ENCODE measurements at regions not wholly inside any gene's neighbourhood (a gene's known extent, or its start where the extent isn't known, plus 50 kb on each side); places are given as distances from the start of the nearest gene placed in this dataset.
"Not testable (repeated sequence)": the region's sequence is repeated elsewhere in the genome, so short reads cannot be mapped to it uniquely, and the experiment has no call there.

DNA sequence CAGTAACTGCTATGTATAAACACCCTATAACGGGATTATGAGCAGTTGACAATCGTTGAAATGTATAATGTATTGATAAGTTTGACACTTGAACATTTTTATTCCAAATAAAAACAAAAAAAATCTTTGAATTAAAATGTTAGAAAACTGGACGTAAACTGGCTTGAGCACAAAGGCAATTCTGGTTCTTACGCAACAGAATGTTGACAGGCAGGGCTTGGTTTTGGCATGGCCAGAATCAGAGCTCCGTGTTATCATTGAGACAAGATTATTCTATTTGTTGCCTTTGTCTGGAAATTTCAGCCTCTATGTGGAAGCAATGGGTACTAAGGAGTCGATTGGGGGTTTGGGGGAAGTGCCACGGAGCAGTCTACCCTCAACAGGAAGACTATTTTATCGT is 1028.6 kb upstream of the ZEB2 start:
- H3K27ac ChIP-seq (ENCODE audit: low read depth, low read length): no peak overlapping the region
- 82 to 86% (median 86%) methylated on average over 8 of the region's 8 CpGs for WGBS, 3 donors

DNA sequence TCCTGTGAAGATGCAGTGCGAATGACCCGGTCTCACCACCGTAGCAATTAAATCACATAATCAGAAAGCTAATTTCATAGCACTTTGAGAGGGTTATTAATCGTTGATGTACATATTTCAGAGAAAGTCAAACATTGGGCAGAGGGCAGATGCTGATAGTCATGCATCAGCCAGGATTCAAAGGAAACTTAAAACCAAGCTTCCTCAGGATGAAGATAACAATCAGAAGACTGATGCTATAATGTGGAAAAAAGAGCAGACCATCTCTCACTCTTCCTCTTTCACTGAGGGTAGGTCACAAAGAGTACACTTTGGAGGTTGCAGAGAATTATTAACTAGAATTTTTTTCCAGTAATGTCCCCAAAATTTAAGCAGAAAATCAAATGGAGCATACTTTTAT is 1027.7 kb upstream of the ZEB2 start:
- no peak overlapping the region for H3K27ac ChIP-seq (ENCODE audit: low read depth, low read length)
- 19 to 55% (median 42%) methylated on average over 4 of the region's 4 CpGs for WGBS, 3 donors

DNA sequence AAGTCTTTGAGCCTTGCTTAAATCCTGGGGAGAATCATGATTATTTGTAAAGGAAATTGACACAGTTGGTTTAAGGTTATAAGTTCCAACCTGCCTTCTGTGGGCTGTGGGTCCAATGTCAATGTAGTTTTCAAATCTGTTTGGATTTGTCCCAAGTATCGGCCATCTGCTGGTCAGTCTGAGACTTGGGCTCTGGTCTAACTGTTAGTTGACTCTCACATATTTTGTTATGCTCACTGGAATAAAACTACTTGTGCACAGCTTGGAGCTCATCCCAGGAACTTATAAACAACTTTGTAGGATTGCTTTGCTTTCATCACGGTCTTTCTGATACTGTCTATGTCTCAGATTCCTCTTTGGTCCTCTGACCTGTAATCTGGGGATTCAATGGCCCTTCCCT is 1026.2 kb upstream of the ZEB2 start:
- WGBS, 3 donors: 62 to 84% (median 69%) methylated on average over 2 of the region's 2 CpGs
- H3K27ac ChIP-seq (ENCODE audit: low read depth, low read length): no peak overlapping the region

DNA sequence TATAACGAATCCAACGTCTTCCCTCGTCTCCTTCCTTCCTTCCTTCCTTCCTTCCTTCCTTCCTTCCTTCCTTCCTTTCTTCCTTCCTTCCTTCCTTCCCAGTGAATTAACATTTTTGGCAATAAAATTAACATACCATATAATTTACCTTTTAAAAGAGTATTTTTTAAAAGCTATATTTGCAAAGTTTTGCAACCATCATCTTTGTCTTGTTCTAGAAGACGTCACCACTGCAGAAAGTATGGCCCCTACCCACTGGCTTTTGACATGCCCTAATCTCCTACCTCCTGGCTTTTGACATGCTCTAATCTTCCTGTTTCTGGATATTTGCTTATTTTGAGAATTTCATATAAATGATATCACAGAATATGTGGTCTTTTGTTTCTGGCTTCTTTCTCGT is 1023.9 kb upstream of the ZEB2 start:
- WGBS, 3 donors: 68 to 77% (median 74%) methylated on average over 5 of the region's 5 CpGs
- H3K27ac ChIP-seq (ENCODE audit: low read depth, low read length): no peak overlapping the region

DNA sequence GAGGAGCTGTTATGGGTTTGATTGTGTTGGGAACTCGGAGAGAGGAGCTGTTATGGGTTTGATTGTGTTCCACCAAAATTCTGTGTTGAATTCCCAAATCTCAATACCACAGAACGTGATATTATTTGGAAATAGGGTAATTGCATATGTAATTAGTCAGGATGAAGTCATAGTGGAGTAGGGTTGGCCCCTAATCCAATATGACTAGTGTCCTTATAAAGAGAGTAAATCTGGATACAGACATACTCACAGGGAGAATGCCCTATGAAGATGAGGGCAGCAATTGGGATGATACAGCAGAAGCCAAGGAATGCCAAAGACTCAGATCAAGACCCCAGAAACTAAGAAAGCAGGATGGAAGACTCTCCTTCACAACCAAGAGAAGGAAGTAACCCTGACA is 1023.2 kb upstream of the ZEB2 start:
- H3K27ac ChIP-seq (ENCODE audit: low read depth, low read length): no peak overlapping the region
- 80 to 86% (median 84%) methylated on average over 2 of the region's 2 CpGs for WGBS, 3 donors

DNA sequence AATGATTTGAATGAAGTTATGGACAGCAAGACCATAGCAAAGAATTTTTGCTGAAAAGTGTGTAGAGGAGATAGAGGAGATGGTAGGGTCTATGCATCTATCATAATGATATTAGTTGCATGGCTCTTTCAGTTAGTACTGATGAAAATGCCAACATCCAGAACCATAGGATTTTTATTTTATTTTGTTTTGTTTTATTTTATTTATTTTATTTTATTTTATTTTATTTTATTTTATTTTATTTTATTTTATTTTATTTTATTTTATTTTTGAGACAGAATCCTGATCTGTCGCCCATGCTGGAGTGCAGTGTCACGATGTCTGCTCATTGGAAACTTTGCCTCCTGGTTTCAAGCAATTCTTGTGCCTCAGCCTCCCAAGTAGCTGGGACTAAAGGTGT is 1021.1 kb upstream of the ZEB2 start:
- no peak overlapping the region for H3K27ac ChIP-seq (ENCODE audit: low read depth, low read length)
- 90 to 100% (median 100%) methylated on average over 2 of the region's 2 CpGs for WGBS, 3 donors

DNA sequence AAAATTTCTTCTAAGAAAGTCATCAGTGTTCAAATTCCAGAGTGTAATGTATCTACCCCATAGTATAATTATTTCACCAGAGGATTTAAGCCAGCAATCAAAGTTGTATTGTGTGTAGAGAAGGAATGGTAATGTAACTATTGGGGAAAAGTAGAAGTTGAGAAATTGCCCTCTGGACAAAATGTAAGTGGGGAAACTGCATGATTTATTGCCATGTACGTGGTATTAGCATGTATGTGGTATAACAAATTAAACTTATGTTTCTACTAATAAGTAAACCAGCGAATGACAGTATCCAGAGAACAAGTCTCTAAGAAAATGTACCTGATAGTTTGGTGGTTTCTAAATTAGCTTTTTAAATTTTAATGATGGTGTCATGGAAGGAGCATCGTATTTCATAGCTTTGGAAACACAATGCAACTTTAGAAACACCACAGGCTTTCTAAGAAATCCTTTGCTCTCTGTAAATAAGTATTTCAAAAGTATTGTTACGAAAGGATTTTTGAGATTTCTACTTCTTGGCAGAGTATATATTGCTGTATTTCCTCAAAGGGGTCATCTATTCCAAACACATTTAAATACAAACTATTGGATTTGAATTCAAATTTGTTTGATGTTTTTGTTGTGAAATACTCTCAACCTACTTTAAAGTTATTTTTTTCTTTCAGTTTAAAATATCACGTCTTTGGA is 1018.9 kb upstream of the ZEB2 start:
- 68 to 81% (median 68%) methylated on average over 5 of the region's 5 CpGs for WGBS, 3 donors
- no peak overlapping the region for H3K27ac ChIP-seq (ENCODE audit: low read depth, low read length)

DNA sequence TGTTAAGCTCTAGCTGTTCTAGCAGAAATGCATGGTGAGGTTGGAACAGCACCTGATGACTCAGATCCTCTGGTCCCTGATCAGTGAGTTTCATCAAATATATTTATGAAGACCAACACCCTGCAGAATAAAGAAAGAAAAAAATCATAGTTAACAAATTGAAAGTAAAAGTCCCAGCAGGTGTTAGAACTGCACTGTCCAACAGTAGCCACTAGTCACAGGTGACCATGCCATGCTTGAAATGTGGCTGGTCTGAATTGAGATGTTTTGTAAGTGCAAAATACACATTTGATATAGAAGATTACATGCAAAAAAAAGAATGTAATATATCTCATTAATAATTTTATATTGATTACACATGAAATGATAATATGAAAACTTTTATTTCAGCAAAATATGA is 1010.7 kb upstream of the ZEB2 start:
- H3K27ac ChIP-seq (ENCODE audit: low read depth, low read length): no peak overlapping the region

DNA sequence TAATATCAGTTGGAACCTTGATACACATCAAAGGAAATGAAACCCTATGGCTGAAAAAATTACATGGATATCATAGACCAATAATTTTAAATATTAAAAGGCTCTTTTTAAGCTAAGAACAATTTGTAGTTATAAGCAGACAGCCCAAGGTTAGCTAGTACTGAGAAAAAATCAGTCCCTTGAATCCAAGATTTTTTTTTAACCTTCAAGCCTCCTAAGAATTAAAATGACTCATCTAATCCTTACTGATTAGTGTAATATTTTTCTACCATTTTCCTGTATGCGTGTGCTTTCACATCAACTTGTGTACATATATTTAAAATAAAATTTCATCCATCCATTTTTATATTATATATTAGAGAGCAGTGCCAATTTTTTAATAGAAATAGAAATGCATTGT is 1004.9 kb upstream of the ZEB2 start:
- no peak overlapping the region for H3K27ac ChIP-seq (ENCODE audit: low read depth, low read length)
- 68 to 76% (median 71%) methylated on average over 1 of the region's 1 CpG for WGBS, 3 donors

DNA sequence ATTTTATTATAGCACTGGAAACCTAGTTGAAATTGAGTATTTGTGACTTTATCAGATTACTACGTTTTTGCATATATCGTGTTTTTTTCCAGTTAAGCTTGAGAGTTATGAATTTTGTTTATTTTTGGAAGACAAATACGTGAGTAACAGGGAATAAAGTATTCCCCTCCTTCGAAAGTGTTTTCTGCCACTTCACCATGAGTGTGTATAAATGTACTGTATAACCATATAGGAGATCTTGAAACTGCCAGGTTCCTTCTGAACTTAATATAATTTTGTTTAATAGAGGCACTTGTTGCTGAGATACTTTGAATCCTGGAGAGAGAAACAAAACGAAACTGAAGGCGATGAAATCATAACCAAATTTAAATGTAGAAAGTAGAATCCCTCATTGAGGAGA is 1004.4 kb upstream of the ZEB2 start:
- no peak overlapping the region for H3K27ac ChIP-seq (ENCODE audit: low read depth, low read length)
- 82 to 86% (median 86%) methylated on average over 6 of the region's 6 CpGs for WGBS, 3 donors

DNA sequence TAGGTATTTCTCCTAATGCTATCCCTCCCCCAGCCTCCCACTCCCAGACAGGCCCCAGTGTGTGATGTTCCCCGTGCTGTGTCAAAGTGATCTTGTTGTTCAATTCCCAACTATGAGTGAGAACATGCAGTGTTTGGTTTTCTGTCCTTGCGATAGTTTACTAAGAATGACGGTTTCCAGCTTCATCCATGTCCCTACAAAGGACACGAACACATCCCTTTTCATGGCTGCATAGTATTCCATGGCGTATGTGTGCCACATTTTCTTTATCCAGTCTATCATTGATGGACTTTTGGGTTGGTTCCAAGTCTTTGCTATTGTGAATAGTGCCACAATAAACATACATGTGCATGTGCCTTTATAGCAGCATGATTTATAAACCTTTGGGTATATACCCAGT is 999.3 kb upstream of the ZEB2 start:
- not testable (repeated sequence) for H3K27ac ChIP-seq (ENCODE audit: low read depth, low read length)
- 93 to 95% (median 95%) methylated on average over 5 of the region's 5 CpGs for WGBS, 3 donors

DNA sequence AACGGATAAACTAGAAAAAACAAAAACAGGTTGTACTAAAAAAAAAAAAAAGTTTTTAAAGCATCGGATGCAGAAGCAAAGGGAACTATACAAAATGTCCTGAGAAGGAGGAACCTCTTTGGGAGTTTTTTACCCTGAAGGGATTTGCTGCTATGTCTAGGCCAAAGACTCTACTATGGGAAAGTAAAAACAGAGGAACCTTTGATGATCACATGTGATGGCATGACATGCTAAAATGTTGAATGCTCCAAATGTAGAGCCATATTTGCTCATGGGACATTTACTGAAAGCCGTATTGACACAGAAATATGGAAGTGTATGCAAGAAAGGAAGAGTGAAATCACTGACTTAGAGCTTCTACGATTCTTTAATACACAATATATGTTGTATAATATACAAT is 992.0 kb upstream of the ZEB2 start:
- H3K27ac ChIP-seq (ENCODE audit: low read depth, low read length): no peak overlapping the region
- 81 to 93% (median 92%) methylated on average over 4 of the region's 4 CpGs for WGBS, 3 donors

DNA sequence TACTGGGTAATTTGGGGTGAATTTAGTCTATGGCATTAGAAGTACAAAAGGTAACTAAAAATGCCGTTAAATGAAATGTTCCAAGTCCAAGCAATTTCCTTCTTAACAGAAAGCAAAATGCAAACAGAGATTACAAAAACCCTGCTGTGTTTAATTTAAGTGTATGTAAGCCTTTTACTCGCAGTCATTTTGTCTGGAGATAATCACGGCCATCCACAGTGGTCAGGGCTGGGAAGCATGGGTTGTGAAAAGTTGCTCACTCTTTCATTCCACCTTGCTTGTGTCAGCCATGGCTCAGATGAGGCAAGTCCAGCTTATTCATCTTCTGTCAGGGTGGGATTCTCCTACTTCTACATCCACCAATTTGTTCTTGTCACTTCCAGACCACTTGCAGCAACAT is 983.6 kb upstream of the ZEB2 start:
- no peak overlapping the region for H3K27ac ChIP-seq (ENCODE audit: low read depth, low read length)
- WGBS, 3 donors: 71 to 85% (median 84%) methylated on average over 3 of the region's 3 CpGs

DNA sequence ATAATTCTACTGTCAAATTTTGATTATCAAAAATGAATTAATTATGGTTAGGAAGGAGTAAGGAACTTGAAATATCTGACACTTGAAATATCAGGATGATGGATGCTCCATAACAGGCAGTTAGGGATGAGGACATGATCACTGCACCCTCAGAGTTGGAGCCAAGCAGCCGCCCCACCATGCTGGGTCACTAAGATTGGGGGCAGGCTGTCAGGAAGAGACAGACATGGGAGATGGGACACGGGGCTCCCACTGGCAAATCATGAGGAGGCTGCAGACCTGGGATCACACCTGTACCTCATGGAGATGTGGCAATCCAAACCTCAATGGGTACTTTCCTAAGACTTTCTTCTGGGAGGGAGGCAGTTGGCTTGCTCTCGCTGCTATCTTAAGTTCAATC is 982.0 kb upstream of the ZEB2 start:
- H3K27ac ChIP-seq (ENCODE audit: low read depth, low read length): no peak overlapping the region
- 87 to 90% (median 88%) methylated on average over 3 of the region's 3 CpGs for WGBS, 3 donors

DNA sequence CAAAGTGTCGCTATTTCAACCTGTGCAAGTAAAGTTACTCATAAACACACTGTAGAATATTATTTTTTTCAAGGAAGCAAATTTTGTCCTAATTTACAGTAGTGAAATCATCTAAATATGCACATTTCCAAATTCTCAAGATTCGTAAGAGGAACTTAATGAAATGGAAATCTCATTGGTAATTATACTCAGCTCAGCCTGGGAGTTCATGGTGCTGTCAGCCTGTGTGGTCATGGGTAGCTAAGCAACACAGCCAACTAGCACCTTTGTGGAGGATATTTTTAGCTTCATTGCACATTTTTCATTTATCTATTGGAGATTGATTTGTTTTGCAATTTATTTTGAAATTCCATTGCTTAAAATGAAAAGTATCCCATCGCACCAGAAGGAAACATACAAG is 975.7 kb upstream of the ZEB2 start:
- WGBS, 3 donors: 82 to 93% (median 89%) methylated on average over 3 of the region's 3 CpGs
- H3K27ac ChIP-seq (ENCODE audit: low read depth, low read length): no peak overlapping the region

DNA sequence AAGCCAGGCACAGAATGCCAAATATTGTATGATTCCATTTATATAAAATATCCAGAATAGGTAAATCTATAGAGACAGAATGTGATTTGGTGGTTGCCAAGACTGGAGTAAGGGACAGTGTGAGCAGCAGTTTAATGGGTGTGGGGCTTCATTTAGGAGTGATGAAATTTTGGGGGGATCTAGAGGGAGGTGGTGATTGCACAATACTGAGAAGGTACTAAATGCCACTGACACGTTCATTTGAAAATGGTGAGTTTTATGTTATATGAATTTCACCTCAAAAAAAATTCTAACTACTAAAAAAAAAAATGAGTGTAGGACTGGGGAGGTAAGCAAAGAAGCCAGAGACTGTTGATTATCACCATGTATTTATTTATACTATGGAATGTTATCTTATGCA is 974.5 kb upstream of the ZEB2 start:
- WGBS, 3 donors: 70 to 88% (median 87%) methylated on average over 1 of the region's 1 CpG
- no peak overlapping the region for H3K27ac ChIP-seq (ENCODE audit: low read depth, low read length)

DNA sequence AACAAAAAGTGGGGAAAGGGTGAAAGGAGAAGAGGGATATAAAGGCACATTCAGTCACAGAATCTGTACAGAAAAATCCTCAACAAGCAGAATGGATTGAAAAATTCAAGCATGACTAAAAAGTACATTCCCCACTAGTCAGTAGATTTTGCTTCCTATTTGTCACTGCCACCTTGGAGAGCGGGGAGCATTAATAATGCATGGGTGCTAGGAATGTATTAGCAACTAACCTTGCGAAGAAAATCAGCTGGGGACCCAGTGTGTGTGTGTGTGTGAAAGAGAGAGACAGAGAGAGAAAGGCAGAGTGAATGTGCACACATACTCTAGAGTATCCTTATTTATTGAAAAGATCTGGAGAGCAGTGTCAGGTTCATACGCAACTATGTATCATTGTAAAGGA is 968.7 kb upstream of the ZEB2 start:
- 89 to 97% (median 93%) methylated on average over 3 of the region's 3 CpGs for WGBS, 3 donors
- no peak overlapping the region for H3K27ac ChIP-seq (ENCODE audit: low read depth, low read length)

DNA sequence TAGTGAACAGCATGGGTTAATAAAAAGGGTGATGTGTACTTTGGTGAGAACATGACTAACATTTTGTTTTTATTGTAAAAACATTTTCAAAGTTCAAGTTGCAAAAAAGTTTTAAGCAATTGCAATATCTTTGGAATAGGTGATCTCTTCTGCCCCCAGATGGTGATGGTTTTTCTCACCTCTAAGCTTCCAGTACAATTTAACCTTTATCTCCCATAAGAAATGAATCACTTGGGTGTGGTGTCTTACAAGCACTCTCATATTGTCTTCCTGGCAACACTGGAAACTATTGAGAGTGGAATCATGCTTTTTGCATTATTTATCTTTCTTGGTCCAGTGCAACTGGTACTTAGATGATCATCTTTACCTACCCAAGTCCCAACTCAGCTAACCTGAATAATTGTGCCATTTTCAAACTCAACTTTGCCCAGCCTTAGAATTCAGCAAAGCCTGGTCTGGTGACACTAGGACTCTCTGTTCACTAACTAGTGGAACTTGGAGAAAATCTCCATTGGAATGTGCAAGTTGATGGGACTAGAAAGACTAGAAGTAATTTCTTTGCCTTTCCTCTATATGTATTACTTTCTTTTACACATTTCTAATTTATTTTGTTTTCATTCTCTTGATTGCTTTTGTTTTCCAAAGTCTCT is 964.7 kb upstream of the ZEB2 start:
- H3K27ac ChIP-seq (ENCODE audit: low read depth, low read length): no peak overlapping the region

DNA sequence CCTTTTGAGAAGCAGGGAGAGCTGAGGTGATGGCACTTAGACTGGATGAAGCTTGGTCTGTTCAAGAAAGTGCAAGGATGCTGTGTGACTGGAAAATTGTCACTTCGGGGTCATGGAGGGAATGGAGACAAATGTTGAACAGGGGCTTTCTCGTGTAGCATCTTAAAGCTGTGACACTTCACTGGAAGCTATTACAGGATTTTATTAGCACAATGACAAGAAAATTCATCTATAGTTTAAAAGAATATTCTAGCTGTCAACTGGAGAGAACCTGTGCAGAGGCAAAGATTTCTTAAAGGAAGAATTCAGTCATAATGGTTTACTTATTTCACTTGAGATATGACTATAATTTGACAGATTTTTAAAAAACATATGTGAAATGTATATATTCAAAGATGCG is 963.9 kb upstream of the ZEB2 start:
- 76 to 92% (median 87%) methylated on average over 3 of the region's 3 CpGs for WGBS, 3 donors

DNA sequence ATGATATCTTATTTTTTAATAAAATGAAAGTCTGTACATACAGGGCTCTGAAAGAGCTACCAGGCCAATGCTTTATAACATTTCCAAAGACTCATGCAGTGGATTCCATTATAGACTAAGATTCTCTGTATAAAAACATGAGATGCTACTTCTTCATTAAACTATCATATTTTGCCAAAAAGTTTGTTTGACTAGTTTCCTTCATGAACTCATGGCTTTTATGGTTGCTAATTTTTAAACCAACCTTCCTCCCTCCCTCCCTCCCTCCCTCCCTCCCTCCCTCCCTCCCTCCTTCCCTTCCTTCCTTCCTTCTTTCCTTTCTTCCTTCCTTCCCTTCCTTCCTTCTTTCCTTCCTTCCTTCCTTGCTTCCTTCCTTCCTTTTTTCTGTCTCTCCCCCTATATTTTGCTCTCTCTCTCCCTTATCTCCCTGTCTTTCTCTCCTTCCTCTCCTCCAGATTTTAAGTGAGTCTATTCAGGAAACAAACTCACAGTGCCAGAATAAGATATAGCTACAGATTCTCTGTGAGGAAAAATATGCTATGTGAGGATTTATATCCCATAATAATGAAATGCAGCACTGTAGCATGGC is 961.5 kb upstream of the ZEB2 start:
- H3K27ac ChIP-seq (ENCODE audit: low read depth, low read length): no peak overlapping the region

More for the DNA sequence above, 963.9 kb upstream of the ZEB2 start:
- no peak overlapping the region for H3K27ac ChIP-seq (ENCODE audit: low read depth, low read length)

All from adipose tissue (tissue), 3 donors.